Endothelial cell of umbilical vein (primary cell): ENCODE measurements at regions not wholly inside any gene's neighbourhood (a gene's known extent, or its start where the extent isn't known, plus 50 kb on each side); places are given as distances from the start of the nearest gene placed in this dataset.

Experiments used
- BruUV-seq: library from RNA; stranded (reverse); fragments of 400-500 nt; replicated peaks from 2 replicates; lab custom pipeline; 2021; lab: Mats Ljungman, UMichigan
- CTCF ChIA-PET: fragments of 300-600, 350-600 bp; sonication (Branson Sonifier 250); formaldehyde crosslinking; loops from one replicate; lab custom pipeline; 2021; ENCODE audit warnings: antibody characterized with exemption, inconsistent platforms; lab: Charles Lee
- POLR2A ChIA-PET: fragments of 300-600, 350-600 bp; sonication (Branson Sonifier 250); formaldehyde crosslinking; loops from one replicate; lab custom pipeline; 2021; ENCODE audit warnings: antibody characterized with exemption, inconsistent platforms; lab: Charles Lee
- DNase-seq: peaks from one replicate; pipeline ENCODE4 v3.0.0-alpha.2; 2011; ENCODE audit warnings: low read depth, low spot score
- FAIRE-seq: peaks from 2 replicates; lab custom pipeline; 2011; peaks lifted over from hg19 to GRCh38; lab: Jason Lieb, UNC
- H2AFZ ChIP-seq: 2 replicates; pipeline ENCODE4 v1.6.0; 2012; ENCODE audit warnings: low read depth, low read length, control low read depth, inconsistent platforms
- H3K27ac ChIP-seq: 2 replicates; pipeline ENCODE4 v1.5.1; 2011; ENCODE audit warnings: low read depth, mild to moderate bottlenecking, control low read depth, low read length, moderate library complexity; ENCODE audit not compliant: insufficient read depth
- H3K27me3 ChIP-seq, 2 experiments: 2 replicates each; pipeline versions ENCODE4 v1.6.0 to v1.6.1; 2011; ENCODE audit warnings: low read length in 2 of 2, mixed read lengths in 1 of 2; ENCODE audit not compliant: control insufficient read depth in 2 of 2, insufficient read depth in 2 of 2
- H3K36me3 ChIP-seq, 2 experiments: 2 replicates in 1 of 2; 3 replicates in 1 of 2; pipeline ENCODE4 v1.5.1; 2011; ENCODE audit warnings: low read length in 2 of 2, mild to moderate bottlenecking in 1 of 2, moderate library complexity in 1 of 2; ENCODE audit not compliant: control insufficient read depth in 2 of 2, insufficient read depth in 2 of 2; ENCODE audit errors: extremely low read depth in 1 of 2
- H3K4me1 ChIP-seq: 3 replicates; pipeline ENCODE4 v1.5.1; 2011; ENCODE audit warnings: mild to moderate bottlenecking, low read length; ENCODE audit not compliant: control insufficient read depth, insufficient read depth; ENCODE audit errors: extremely low read depth
- H3K4me2 ChIP-seq: 2 replicates; pipeline ENCODE4 v1.6.1; 2011; ENCODE audit warnings: low read length, control low read depth, mixed read lengths; ENCODE audit not compliant: insufficient read depth
- H3K4me3 ChIP-seq, 3 experiments: fragments of 200-600 bp in 1 of 3; sonication (generic), shearing (Covaris generic) in 1 of 3; replicated peaks in 1 of 3; 2 replicates each; pipeline ENCODE4 v1.5.1; 2011 to 2016; ENCODE audit warnings: control low read depth in 3 of 3, low read length in 3 of 3, mild to moderate bottlenecking in 2 of 3, inconsistent platforms in 1 of 3, low read depth in 1 of 3, moderate library complexity in 1 of 3; ENCODE audit not compliant: insufficient read depth in 1 of 3
- H3K79me2 ChIP-seq: 2 replicates; pipeline ENCODE4 v1.6.0; 2012; ENCODE audit warnings: low read length, inconsistent platforms; ENCODE audit not compliant: control insufficient read depth, insufficient read depth
- H3K9ac ChIP-seq: replicated peaks from 2 replicates; pipeline ENCODE3; 2011; ENCODE audit warnings: low read length, control low read depth; ENCODE audit not compliant: insufficient read depth; ENCODE audit errors: extremely low read depth
- H3K9me1 ChIP-seq: replicated peaks from 3 replicates; pipeline ENCODE4 v1.6.0; 2011; ENCODE audit warnings: mild to moderate bottlenecking, low read length; ENCODE audit not compliant: control insufficient read depth, insufficient read depth; ENCODE audit errors: extremely low read depth
- H3K9me3 ChIP-seq: replicated peaks from 2 replicates; pipeline ENCODE4 v1.5.1; 2012; ENCODE audit warnings: low read length, inconsistent platforms; ENCODE audit not compliant: control insufficient read depth, insufficient read depth
- H4K20me1 ChIP-seq: replicated peaks from 2 replicates; pipeline ENCODE3; 2011; ENCODE audit warnings: mild to moderate bottlenecking, low read length; ENCODE audit not compliant: control insufficient read depth, insufficient read depth; ENCODE audit errors: extremely low read depth
- EZH2 ChIP-seq: IDR thresholded peaks from 2 replicates; pipeline ENCODE4 v1.6.1; 2012; ENCODE audit warnings: borderline replicate concordance, low read depth, mild to moderate bottlenecking, moderate library complexity, low read length, inconsistent platforms; ENCODE audit not compliant: severe bottlenecking
- FOS ChIP-seq: IDR thresholded peaks from 2 replicates; pipeline ENCODE4 v1.6.1; 2011; ENCODE audit warnings: mild to moderate bottlenecking, low read length, moderate library complexity, borderline replicate concordance; ENCODE audit not compliant: insufficient read depth
- GATA2 ChIP-seq: IDR thresholded peaks from 2 replicates; pipeline ENCODE4 v1.7.0; 2011; ENCODE audit warnings: low read depth, mild to moderate bottlenecking, moderate library complexity, mixed read lengths, low read length; ENCODE audit not compliant: insufficient read length, insufficient read depth
- JUN ChIP-seq: IDR thresholded peaks from 2 replicates; pipeline ENCODE4 v1.6.1; 2011; ENCODE audit warnings: borderline replicate concordance, low read depth; ENCODE audit not compliant: insufficient read length, insufficient read depth
- MYC ChIP-seq: IDR thresholded peaks from one replicate; pipeline ENCODE4 v1.6.1; 2011; ENCODE audit warnings: mild to moderate bottlenecking, low read depth, low read length
- POLR2A ChIP-seq: IDR thresholded peaks from 2 replicates; pipeline ENCODE4 v1.6.1; 2012; ENCODE audit warnings: low read depth, mild to moderate bottlenecking, control low read depth, low read length
- POLR2AphosphoS5 ChIP-seq: IDR thresholded peaks from 2 replicates; pipeline ENCODE4 v1.6.1; 2012; ENCODE audit warnings: low read depth, mild to moderate bottlenecking, control low read depth, low read length, moderate library complexity; ENCODE audit not compliant: insufficient read depth
- dilution Hi-C: fragments of 300-500 bp; cut with MboI; formaldehyde crosslinking; loops from one replicate; pipeline ENCODE4 v1.15.0; 2019; ENCODE audit warnings: low sequenced_read_pairs; ENCODE audit not compliant: extremely low pct_ligation_motif_present
- intact Hi-C: fragments of 100-400 bp; cut with micrococcal nuclease; formaldehyde crosslinking; loops from one replicate; pipeline ENCODE4 v1.10.0; 2022
- TF ChIP-seq, protein P1 (sequence below): IDR thresholded peaks from 2 replicates; pipeline ENCODE4 v1.6.1; 2011; ENCODE audit not compliant: insufficient read depth, insufficient read length

DNA sequence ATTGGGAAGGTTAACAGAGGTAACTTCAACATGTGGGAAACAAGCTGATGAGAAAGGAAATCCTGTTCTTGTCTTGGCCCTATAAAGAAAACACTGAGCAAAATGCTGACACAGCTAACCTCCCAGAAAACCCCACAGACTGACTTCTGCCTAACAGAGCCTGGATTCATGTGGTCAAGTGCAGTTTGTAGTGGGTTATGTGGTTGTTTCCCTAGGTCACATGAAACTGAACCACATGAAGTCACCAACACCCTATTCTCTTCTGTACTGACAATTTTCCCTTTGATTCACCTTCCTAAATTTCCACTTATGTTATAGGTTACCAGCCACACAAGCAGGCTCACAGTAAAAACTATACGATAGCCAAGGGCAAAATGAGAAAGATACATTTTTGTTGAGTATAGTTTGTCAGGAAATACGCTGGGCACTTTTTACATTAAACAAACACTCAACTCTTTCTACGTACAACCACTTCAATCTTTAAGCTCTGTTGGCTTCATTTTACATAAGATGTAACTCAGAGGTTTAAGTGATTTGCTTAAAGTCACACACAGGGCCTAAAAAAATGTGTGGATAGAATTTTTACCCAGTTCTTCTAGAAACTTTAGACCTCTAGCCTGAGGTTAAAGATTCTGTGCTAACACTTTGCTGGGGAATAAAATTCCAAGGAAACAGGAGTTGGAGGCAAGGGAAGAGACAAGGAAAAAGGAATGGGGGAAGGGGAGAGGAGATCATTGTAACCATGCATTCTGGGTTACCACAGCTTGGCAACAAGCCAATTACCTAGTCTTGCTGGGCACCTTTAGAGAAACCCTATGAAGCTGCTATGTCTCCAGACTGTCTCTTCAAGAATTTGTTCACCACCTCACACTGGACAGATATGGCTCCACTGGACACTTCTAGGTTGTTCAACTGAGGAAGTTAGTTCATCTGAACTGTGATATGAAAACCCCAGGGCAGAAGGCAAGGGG is 601.6 kb upstream of the USP24 start:
- TF ChIP-seq JUN, result no peak
- TF ChIP-seq POLR2AphosphoS5, result no peak
- TF ChIP-seq, protein P1, sequence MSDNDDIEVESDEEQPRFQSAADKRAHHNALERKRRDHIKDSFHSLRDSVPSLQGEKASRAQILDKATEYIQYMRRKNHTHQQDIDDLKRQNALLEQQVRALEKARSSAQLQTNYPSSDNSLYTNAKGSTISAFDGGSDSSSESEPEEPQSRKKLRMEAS, result no peak
- no peak for TF ChIP-seq FOS
- TF ChIP-seq MYC, result no peak
- no peak for TF ChIP-seq POLR2A
- no peak for TF ChIP-seq EZH2
- no peak for TF ChIP-seq GATA2
- dilution Hi-C loops, result no loop called here

More for the DNA sequence above, 601.6 kb upstream of the USP24 start:
- no peaks in the 10 kb centered on the region for H4K20me1 ChIP-seq
- no peaks in the 10 kb centered on the region for H3K9me1 ChIP-seq
- DNase-seq (no peak), FAIRE-seq (no peak)
- intact Hi-C loops, result no loop called here
- CTCF ChIA-PET, result interaction anchor here (0.9 to 1.5 kb wide), 2 partner anchors 338 to 768 kb away, joined by 3 read pairs; no protein-coding TSS in a partner anchor
- no peaks in the 10 kb centered on the region for H3K36me3 ChIP-seq
- H2AFZ ChIP-seq, result no peak overlapping the region
- no peak overlapping the region for H3K4me3 ChIP-seq
- H3K79me2 ChIP-seq, result no peaks in the 10 kb centered on the region
- no peak overlapping the region for H3K9ac ChIP-seq
- no peak overlapping the region for H3K4me2 ChIP-seq
- POLR2A ChIA-PET, result no interaction called here
- no peaks in the 10 kb centered on the region for H3K4me1 ChIP-seq
- H3K27ac ChIP-seq, result no peak overlapping the region
- BruUV-seq, result no TSS peak
- no peaks in the 10 kb centered on the region for H3K27me3 ChIP-seq
- no peaks in the 10 kb centered on the region for H3K9me3 ChIP-seq
